Loucy (cell line): ENCODE measurements at regions not wholly inside any gene's neighbourhood (a gene's known extent, or its start where the extent isn't known, plus 50 kb on each side); places are given as distances from the start of the nearest gene placed in this dataset.

ENCODE experiments used
- H2AFZ ChIP-seq: fragments of 200-600 bp; sonication (generic); 2 replicates; pipeline ENCODE4 v1.6.0; 2016; ENCODE audit warnings: antibody characterized with exemption, mild to moderate bottlenecking, low read length, moderate library complexity
- H3F3A ChIP-seq: fragments of 200-600 bp; 2 replicates; pipeline ENCODE4 v1.6.0; 2016; ENCODE audit warnings: antibody characterized with exemption, low read depth, mild to moderate bottlenecking
- H3K27me3 ChIP-seq: fragments of 200-600 bp; sonication (generic); 2 replicates; pipeline ENCODE4 v1.6.1; 2014; ENCODE audit warnings: low read length, mild to moderate bottlenecking; ENCODE audit not compliant: insufficient read depth, poor library complexity, severe bottlenecking
- H3K36me3 ChIP-seq: fragments of 200-600 bp; sonication (generic); 2 replicates; pipeline ENCODE4 v1.6.1; 2016; ENCODE audit warnings: low read length; ENCODE audit not compliant: insufficient read depth
- H3K4me1 ChIP-seq: fragments of 200-600 bp; sonication (generic); 2 replicates; pipeline ENCODE4 v1.5.1; 2014; ENCODE audit warnings: low read length, mild to moderate bottlenecking; ENCODE audit not compliant: insufficient read depth, poor library complexity, severe bottlenecking
- H3K4me2 ChIP-seq: fragments of 200-600 bp; sonication (generic); 2 replicates; pipeline ENCODE4 v1.6.0; 2014; ENCODE audit warnings: antibody characterized with exemption, low read length, low read depth, mild to moderate bottlenecking; ENCODE audit not compliant: poor library complexity, severe bottlenecking
- H3K4me3 ChIP-seq: fragments of 200-600 bp; sonication (generic); 2 replicates; pipeline ENCODE4 v1.5.1; 2014; ENCODE audit warnings: low read length, mild to moderate bottlenecking, mixed read lengths; ENCODE audit not compliant: poor library complexity, severe bottlenecking
- H3K79me2 ChIP-seq: fragments of 200-600 bp; sonication (generic); 2 replicates; pipeline ENCODE4 v1.6.1; 2014; ENCODE audit warnings: low read length; ENCODE audit not compliant: insufficient read depth
- H3K9ac ChIP-seq: fragments of 200-600 bp; sonication (generic); 2 replicates; pipeline ENCODE4 v1.6.0; 2014; ENCODE audit warnings: mild to moderate bottlenecking, low read depth, low read length, moderate library complexity; ENCODE audit not compliant: poor library complexity, severe bottlenecking
- H3K9me2 ChIP-seq: fragments of 200-600 bp; sonication (generic); replicated peaks from 2 replicates; pipeline ENCODE4 v1.6.1; 2016; ENCODE audit warnings: low read depth, low read length, mixed read lengths
- H3K9me3 ChIP-seq: fragments of 200-600 bp; sonication (generic); 2 replicates; pipeline ENCODE4 v1.6.1; 2014; ENCODE audit warnings: mild to moderate bottlenecking, antibody characterized with exemption, low read length, low read depth; ENCODE audit not compliant: insufficient read depth
- H4K20me1 ChIP-seq: fragments of 200-600 bp; sonication (generic); 2 replicates; pipeline ENCODE4 v1.6.0; 2014; ENCODE audit warnings: antibody characterized with exemption, low read length, mild to moderate bottlenecking; ENCODE audit not compliant: insufficient read depth, poor library complexity, severe bottlenecking
- EZH2phosphoT487 ChIP-seq: fragments of 200-600 bp; IDR thresholded peaks from 2 replicates; pipeline ENCODE4 v1.6.1; 2018; ENCODE audit warnings: antibody characterized with exemption, mild to moderate bottlenecking, moderate library complexity, borderline replicate concordance
- TF ChIP-seq, protein P1 (sequence below): fragments of 200-600 bp; sonication (generic); conservative IDR thresholded peaks from 2 replicates; pipeline ENCODE4 v1.5.1; 2014; ENCODE audit warnings: mild to moderate bottlenecking, antibody characterized with exemption, low read length

DNA sequence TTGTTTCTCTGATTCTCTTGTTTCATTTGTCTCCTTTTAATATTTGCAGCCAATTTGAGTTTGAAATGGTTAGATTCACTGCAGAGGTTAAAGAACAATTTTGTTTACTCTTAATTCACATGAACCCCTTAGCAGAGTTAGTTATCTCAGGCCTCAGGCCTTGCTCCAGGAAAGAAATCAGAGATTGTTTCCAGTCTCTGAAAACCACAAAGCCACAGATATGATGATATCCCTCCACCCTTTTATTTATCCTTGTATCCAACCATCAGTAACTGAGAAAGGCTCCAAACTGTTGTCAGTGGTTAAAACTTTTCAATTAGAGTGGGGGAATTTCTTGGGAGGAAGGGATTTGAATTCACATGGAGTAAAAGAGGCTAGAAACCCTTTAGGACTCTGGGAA is 406.0 kb upstream of the DMAC1 start:
- Histone ChIP-seq H3K79me2 (no peaks in the 10 kb centered on the region), H3K9ac (no peak overlapping the region), H3K4me3 (no peak overlapping the region), H3K4me1 (peaks cover 4% of the 10 kb centered on the region), H2AFZ (no peak overlapping the region), H3K36me3 (no peaks in the 10 kb centered on the region), H3K9me3 (no peaks in the 10 kb centered on the region), H3K4me2 (no peak overlapping the region), H3K9me2 (no peaks in the 10 kb centered on the region), H4K20me1 (no peaks in the 10 kb centered on the region), H3K27me3 (no peaks in the 10 kb centered on the region), H3F3A (no peaks in the 10 kb centered on the region)
- TF ChIP-seq EZH2phosphoT487, result no peak
- TF ChIP-seq, protein P1, sequence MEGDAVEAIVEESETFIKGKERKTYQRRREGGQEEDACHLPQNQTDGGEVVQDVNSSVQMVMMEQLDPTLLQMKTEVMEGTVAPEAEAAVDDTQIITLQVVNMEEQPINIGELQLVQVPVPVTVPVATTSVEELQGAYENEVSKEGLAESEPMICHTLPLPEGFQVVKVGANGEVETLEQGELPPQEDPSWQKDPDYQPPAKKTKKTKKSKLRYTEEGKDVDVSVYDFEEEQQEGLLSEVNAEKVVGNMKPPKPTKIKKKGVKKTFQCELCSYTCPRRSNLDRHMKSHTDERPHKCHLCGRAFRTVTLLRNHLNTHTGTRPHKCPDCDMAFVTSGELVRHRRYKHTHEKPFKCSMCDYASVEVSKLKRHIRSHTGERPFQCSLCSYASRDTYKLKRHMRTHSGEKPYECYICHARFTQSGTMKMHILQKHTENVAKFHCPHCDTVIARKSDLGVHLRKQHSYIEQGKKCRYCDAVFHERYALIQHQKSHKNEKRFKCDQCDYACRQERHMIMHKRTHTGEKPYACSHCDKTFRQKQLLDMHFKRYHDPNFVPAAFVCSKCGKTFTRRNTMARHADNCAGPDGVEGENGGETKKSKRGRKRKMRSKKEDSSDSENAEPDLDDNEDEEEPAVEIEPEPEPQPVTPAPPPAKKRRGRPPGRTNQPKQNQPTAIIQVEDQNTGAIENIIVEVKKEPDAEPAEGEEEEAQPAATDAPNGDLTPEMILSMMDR, result no peak

DNA sequence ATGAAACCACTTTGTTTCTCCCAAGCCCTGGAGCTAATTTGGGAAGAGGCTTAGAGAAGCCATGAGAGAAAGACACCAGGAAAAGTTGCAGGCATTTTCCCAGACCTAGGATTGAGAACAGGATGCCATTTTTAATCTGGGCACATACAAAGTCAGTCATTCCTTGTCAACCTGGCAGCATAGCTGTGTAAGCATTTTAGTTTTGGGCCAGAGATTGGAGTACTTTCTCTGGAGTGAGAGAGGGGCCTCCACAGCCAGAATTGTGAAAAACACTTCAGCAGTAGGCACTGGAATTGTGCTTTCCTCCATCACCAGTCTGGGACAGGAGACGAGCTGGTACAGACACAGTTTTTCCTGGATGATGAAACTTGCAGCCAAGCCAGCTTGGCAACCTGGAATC is 390.3 kb upstream of the DMAC1 start:
- Histone ChIP-seq H2AFZ (no peak overlapping the region), H3K79me2 (no peaks in the 10 kb centered on the region), H3K9ac (no peak overlapping the region), H3F3A (no peaks in the 10 kb centered on the region), H3K4me3 (no peak overlapping the region), H3K4me2 (no peak overlapping the region), H3K9me2 (no peaks in the 10 kb centered on the region), H4K20me1 (no peaks in the 10 kb centered on the region), H3K36me3 (no peaks in the 10 kb centered on the region), H3K9me3 (peaks cover 11% of the 10 kb centered on the region; the same call in 1 of the 2 replicates), H3K4me1 (no peaks in the 10 kb centered on the region), H3K27me3 (no peaks in the 10 kb centered on the region)
- no peak for TF ChIP-seq EZH2phosphoT487
- TF ChIP-seq, protein P1, result no peak

DNA sequence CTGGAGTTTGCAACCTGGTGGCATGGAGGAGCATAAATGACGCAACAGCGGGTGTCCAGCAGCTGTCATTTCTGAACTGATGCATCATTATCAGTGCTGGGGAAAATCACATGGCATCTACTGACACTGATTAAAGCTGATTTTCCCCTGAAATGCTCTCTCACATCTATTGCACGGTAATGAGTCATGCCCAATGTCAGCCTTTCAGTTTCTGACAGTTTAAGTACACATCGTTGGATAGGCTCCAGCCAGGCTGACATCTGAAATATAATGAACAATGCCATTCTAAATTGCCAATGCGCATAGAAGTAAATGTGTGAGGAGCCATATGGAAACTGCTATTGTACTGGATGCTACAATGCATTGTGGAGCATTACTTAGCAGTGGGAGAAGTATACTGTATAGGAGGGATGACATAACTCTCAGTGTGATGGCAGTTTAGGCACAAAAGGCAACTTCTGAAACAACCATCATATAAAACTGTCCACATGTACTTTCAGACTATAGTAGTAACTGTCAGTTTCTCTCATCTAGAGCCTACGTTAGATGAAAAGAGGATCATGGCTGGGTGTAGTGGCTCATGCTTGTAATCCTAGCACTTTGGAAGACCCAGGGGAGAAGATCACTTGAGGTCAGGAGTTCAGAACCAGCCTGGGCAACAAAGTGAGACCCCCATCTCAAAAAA is 389.3 kb upstream of the DMAC1 start:
- Histone ChIP-seq H2AFZ (no peak overlapping the region), H3K4me1 (no peaks in the 10 kb centered on the region), H4K20me1 (no peaks in the 10 kb centered on the region), H3F3A (no peaks in the 10 kb centered on the region), H3K9ac (no peak overlapping the region), H3K9me3 (peaks cover 11% of the 10 kb centered on the region; the same call in 1 of the 2 replicates), H3K36me3 (no peaks in the 10 kb centered on the region), H3K27me3 (no peaks in the 10 kb centered on the region), H3K9me2 (no peaks in the 10 kb centered on the region), H3K4me3 (no peak overlapping the region), H3K4me2 (no peak overlapping the region), H3K79me2 (no peaks in the 10 kb centered on the region)
- no peak for TF ChIP-seq EZH2phosphoT487
- TF ChIP-seq, protein P1, result no peak
